KOPT-K1 (cell line): ENCODE measurements at regions not wholly inside any gene's neighbourhood (a gene's known extent, or its start where the extent isn't known, plus 50 kb on each side); places are given as distances from the start of the nearest gene placed in this dataset.
"Not testable (repeated sequence)": the region's sequence is repeated elsewhere in the genome, so short reads cannot be mapped to it uniquely, and the experiment has no call there.

Experiments
- H3K27ac ChIP-seq: fragments of 200-600 bp; sonication (generic); 2 replicates; pipeline ENCODE4 v1.5.1; 2016; ENCODE audit warnings: antibody characterized with exemption, mild to moderate bottlenecking, low read depth, low read length; ENCODE audit not compliant: poor library complexity, severe bottlenecking
- H3K36me3 ChIP-seq: fragments of 200-600 bp; sonication (generic); 2 replicates; pipeline ENCODE4 v1.5.1; 2017; ENCODE audit warnings: antibody characterized with exemption, mild to moderate bottlenecking, low read length, moderate library complexity; ENCODE audit not compliant: insufficient read depth
- H3K9me3 ChIP-seq: fragments of 200-600 bp; sonication (generic); 2 replicates; pipeline ENCODE4 v1.5.1; 2017; ENCODE audit warnings: antibody characterized with exemption, low read length, mild to moderate bottlenecking; ENCODE audit not compliant: insufficient read depth, poor library complexity, severe bottlenecking

DNA sequence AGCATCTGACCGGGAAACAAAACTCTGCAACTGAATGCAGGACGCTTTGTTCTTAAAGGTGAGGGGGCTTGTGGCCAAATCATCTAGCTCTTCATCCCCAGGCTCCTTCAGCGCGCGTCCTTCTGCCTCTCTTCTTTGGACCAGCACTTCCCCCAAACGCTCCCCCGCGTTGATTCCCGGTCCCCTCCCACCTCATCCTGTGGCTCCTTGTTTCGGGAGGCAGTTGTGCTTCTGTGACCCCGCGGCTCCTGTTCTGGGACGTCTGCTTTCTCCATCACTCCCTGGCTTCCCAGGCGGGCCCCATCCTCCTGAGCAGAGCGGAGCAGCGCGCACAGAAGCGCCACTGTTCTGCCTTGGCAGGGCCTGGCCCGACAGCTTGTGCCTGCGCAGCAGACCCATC is 109.7 kb upstream of the ZNG1E start:
- H3K27ac ChIP-seq, H3K36me3 ChIP-seq, H3K9me3 ChIP-seq: not testable (repeated sequence)

DNA sequence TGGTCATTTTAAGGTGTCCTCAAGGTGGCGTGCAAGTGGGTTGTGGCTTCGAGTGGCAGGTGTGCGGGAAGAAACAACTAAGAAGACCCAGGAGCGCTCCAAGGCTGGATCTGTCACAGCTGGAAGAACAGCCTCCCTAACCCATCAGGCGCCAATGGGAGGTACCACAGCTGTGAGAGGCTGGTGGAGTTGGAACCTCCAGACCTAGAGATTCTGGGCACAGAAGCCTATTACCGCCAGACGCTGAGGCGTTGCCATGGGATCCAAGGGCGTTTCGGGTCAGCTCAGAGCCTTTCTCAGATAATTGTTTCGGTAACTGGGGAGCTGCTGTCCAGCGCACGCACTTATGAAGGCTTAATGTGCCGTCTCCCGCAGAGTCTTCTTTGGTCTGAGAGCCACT is 156.7 kb upstream of the ZNG1E start:
- H3K27ac ChIP-seq, H3K9me3 ChIP-seq, H3K36me3 ChIP-seq: not testable (repeated sequence)

DNA sequence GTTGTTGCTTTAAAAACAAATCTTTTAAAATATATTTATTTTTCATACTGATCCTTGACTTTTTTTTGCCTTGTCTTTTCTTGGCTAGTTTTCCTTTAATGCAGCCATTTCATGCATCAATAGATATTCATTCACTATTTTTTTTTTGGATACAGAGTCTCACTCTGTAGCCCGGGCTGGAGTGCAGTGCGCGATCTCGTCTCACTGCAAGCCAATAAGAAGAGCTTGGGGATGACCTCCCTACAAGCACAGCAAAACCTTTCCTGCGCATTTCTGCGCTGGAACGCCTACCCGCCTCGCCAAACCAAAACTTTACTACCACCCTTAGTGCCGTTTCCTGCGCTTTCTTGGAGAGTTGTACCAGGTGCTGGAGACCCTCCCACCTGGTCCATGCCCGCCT is 161.3 kb upstream of the ZNG1E start:
- H3K36me3 ChIP-seq, H3K27ac ChIP-seq, H3K9me3 ChIP-seq: not testable (repeated sequence)

DNA sequence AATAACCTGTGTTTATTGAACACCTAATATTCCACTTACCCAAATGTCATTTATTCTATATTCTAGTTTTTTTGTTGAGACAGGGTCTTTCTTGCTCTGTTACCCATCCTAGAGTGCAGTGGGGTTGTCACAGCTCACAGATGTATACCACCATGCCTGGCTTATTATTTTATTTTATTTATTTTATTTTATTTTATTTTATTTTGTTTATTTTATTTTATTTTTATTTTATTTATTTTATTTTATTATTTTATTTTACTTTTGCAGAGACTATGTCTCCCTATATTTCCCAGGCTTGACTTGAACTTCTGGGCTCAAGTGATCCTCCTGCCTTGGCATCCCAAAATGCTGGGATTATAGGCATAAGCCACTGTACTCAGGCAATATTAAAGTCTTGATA is 167.8 kb upstream of the ZNG1E start:
- not testable (repeated sequence) for H3K36me3 ChIP-seq, H3K9me3 ChIP-seq, H3K27ac ChIP-seq

DNA sequence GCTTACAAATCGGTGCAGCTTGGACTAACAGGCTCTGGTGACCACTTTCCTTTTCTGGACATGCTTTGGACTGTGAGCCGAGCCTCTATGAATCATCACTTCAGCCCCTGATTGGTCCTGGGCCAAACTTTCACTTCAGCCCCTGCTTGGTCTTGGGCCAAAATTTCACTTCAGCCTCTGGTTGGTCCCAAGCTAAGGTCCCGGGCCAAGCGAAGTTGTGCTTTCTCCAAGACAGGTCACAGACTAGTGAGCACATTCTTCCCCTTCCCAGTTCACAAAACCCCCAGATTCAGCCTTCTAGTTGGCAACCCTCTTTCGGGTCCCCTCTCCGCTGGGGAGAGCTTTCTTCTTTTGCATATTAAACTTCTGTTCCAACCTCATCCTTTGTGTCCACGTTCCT is 171.0 kb upstream of the ZNG1E start:
- H3K9me3 ChIP-seq, H3K36me3 ChIP-seq, H3K27ac ChIP-seq: not testable (repeated sequence)

DNA sequence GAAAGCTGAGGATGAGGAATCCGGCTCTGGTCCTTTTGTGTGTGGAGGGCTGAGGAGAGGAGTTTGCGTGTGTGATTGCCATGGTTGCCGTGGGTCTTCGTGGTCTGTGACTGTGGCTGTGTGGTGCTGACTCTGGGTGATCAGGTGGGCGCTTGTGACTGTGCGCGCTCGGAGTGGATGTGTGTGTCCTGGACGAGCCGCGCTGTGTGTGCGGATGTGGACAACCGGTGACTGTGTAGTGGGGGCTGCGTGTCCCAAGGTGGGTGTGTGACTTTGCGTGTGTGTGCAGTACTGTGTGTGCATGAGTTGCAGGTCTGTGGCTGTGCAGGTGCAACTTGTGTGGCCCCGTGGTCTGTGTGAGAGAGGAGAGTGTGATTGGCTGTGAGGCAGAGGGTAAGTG is 172.0 kb upstream of the ZNG1E start:
- not testable (repeated sequence) for H3K36me3 ChIP-seq, H3K9me3 ChIP-seq, H3K27ac ChIP-seq

DNA sequence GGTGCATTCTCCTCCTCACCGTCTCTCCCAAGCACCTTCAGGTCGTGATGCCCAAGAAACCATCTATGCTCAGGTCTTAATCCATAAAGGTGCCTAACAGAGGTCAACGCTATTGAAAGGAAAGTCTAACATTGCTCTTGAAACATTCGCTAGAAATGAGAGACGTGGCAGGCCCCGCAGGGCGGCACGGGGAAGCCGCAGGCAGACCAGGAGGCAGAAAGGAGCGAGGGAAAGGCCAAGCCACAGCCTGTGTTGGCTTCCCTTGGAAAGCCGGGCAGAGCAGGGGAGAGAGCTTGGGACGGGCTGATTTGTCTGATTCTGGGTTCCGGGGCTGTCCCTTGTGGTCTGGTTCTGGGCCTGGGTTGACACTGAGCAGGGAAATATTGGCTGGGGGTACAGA is 192.8 kb upstream of the ZNG1E start:
- not testable (repeated sequence) for H3K9me3 ChIP-seq, H3K27ac ChIP-seq, H3K36me3 ChIP-seq

DNA sequence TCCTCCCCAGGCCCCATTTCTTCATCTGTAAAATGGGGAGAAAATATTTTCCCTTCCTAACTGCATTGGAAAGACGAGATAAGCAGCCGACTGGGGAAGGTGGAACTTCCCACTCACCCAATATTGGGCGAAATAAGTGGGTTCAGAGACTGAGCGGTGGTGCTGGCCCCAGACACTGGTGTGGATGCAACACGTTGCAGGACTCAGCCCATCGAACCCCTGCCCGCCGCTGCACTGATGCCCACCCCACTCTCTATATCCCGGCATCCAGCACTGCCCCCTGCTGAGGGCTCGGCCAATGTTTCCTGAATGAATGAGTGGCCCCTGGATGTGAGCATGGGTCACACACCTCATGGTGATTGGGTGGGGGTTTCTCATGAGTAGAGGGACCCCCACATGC is 194.4 kb upstream of the ZNG1E start:
- H3K36me3 ChIP-seq, H3K9me3 ChIP-seq, H3K27ac ChIP-seq: not testable (repeated sequence)

DNA sequence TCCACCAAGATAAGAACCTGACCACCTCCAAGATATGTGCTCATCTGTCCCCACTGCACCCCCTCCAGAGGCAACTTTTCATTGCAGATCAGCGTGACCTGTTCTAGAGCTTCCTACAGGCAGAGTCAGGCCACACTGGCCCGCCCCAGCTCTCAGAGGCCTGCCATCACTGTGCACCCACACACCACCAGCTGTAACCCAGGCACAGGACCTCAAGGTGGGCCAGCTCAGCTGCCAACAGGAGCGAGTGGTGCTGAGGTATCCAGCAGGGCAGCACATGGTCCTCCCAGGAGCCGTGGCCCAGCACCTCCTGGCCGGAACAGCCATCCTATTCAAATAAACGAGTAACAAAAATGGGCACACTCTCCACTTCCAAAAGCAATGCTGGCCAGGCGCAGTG is 189.9 kb upstream of the FOXD4L5 start:
- not testable (repeated sequence) for H3K9me3 ChIP-seq, H3K27ac ChIP-seq

DNA sequence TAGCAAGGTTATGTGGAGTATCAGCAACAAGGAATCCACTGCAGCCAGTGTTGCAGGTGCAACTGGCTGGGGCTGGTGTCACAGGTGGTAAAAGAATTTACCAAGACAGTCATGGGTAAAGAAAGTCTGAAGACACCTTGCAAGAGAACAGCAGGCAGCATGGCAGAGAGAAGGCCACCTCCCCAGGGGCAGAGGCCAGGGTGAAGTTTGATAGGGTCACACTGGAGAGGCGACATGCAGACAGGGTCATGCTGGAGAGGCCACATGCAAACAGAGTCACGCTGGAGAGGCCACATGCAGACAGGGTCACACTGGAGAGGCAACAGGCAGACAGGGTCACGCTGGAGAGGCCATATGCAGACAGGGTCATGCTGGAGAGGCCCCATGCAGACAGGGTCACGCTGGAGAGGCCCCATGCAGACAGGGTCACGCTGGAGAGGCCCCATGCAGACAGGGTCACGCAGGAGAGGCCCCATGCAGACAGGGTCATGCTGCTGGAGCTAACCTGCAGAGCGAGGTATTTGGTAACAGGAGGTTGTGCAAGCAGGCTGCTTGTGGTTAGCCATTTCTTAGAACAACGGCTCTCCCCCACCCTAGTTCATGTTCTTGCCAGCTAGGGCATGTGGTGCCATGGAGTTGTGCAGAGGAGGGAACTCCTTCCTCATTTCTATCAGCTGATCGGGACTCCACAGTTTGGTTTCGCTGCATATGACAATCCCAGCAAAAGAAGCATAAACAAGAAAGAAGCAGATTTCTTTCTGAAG is 188.2 kb upstream of the FOXD4L5 start:
- not testable (repeated sequence) for H3K36me3 ChIP-seq, H3K9me3 ChIP-seq, H3K27ac ChIP-seq

More for the DNA sequence above, 189.9 kb upstream of the FOXD4L5 start:
- not testable (repeated sequence) for H3K36me3 ChIP-seq

DNA sequence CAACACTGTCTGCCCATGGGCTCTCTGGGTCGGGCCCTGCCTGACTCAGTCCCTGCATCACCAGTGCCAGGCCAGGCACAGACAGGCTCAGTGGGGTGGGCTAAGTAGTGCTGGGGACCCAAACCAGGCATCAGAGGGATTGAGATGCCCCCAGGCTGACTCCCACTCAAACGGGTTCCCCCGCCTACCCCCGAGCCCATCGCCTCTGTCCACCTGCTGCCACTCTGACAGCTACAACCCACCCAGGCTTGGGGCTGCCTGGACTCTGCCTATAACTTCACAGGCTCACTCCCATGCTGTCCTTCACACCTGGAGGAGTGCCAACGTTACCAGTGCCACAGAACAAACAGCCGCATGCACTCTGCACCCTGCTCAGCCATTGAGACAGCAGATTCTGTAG is 186.1 kb upstream of the FOXD4L5 start:
- not testable (repeated sequence) for H3K36me3 ChIP-seq, H3K9me3 ChIP-seq, H3K27ac ChIP-seq

DNA sequence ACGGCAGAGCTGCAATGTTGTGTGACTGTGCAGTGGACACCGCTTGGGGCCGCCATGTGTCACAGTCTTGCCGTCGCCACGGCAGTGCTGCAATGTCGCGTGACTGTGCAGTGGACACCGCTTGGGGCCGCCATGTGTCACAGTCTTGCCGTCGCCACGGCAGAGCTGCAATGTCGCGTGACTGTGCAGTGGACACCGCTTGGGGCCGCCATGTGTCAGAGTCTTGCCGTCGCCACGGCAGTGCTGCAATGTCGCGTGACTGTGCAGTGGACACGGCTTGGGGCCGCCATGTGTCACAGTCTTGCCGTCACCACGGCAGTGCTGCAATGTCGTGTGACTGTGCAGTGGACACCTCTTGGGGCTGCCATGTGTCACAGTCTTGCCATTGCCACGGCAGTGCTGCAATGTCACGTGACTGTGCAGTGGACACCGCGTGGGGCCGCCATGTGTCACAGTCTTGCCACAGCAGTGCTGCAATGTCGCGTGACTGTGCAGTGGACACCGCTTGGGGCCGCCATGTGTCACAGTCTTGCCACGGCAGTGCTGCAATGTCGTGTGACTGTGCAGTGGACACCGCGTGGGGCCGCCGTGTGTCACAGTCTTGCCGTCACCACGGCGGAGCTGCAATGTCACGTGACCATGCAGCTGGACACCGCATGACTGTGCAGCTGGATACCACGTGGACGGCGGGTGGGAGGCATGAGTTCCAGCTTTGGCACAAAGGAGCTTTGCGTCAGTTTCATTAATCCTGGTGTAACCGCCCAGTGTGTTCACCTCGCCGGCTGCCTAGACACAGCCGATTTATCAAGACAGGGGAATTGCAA is 182.1 kb upstream of the FOXD4L5 start:
- H3K9me3 ChIP-seq, H3K36me3 ChIP-seq, H3K27ac ChIP-seq: not testable (repeated sequence)

DNA sequence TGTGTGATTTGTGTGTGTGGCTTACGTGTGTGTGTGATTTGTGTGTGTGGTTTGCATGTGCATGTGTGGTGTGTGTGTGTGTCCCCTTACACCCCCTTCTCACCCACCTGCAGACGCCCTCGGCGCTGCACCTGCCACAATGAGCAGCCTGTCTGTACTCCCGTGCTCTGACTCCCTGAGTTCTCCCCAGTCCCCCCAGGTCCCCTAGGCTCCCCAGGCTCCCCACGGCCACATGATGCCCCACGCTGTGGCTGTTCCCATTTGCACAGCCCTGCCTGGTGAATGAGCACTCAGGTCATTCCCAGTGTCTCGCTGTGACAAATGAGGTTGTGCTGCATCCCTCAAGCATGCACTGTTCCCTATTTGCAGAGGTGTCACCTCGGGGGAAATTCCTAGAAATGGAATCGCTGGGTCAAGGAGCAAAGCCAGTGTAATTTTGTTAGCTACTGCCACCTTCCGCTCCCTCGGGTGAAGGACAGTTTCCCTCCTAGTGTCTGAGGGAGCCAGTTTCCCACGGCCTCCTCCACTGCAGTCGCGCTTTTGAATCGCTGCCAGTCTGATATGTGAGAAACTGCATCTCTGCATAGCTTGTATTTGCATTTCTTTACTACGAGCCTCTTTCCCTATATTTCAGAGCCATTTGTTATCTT is 180.4 kb upstream of the FOXD4L5 start:
- H3K36me3 ChIP-seq, H3K9me3 ChIP-seq, H3K27ac ChIP-seq: not testable (repeated sequence)

DNA sequence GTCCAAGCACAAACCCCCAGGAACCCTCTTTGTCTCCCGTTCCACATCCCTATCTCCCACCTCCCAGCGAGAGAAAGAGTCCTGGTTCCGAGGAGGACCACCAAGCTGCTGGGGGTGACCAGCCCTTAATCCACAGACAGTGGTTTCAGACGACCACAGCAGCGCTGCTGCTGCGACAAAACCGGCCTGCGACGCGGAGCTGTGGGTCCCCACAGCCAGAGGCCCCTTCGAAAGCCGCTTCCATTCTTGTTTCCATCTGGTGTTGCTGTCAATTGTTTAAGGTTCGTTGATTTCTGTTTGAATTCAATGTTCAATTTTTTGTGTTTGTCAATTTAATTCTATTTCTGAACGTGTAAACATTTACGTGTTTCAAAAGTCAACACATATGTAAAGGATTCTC is 177.5 kb upstream of the FOXD4L5 start:
- H3K9me3 ChIP-seq, H3K36me3 ChIP-seq, H3K27ac ChIP-seq: not testable (repeated sequence)

DNA sequence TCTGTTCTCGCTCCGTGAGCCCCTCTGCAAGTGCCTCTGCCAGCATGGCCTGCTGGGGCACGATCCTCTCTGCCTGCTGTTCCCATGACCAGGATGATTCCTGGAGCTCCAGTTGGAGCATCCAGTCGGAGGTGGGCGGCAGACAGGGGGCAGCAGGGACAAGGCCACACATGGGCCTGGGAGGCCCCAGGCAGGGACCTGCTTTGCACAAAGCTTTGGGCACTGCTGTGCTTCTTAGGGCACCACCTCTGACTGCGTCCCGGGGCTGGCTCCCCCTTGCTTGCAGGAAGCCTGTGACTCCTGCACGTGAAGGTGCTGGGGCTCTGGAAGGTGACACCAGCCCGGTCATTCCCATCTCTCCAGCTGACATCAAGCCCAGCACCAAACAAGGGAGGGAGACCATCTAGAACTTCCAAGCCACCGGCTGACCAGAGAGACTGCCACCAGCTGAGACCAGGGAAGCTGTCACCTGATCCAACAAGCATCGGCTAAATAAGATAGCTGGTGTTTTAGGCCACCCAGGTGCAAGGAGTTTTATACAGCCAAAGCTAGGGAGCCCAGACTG is 174.8 kb upstream of the FOXD4L5 start:
- Histone ChIP-seq H3K27ac (no peak overlapping the region), H3K36me3 (no peaks in the 10 kb centered on the region), H3K9me3 (no peaks in the 10 kb centered on the region)
